DND-41 (cell line): ENCODE measurements at regions not wholly inside any gene's neighbourhood (a gene's known extent, or its start where the extent isn't known, plus 50 kb on each side); places are given as distances from the start of the nearest gene placed in this dataset.

Source experiments
- ATAC-seq: fragments of 200-7000 bp; cut with Tn5 transposase; 3 replicates; pipeline ENCODE4 v1.9.1; 2021; ENCODE audit warnings: low read depth; ENCODE audit not compliant: insufficient read depth
- DNase-seq: peaks from one replicate; pipeline ENCODE4 v3.0.0-alpha.2; 2020
- H2AFZ ChIP-seq: 2 replicates; pipeline ENCODE4 v1.6.0; 2012; ENCODE audit warnings: low read depth, low read length
- H3K27ac ChIP-seq: 2 replicates; pipeline ENCODE4 v1.5.1; 2012; ENCODE audit warnings: low read length, inconsistent platforms
- H3K27me3 ChIP-seq: fragments of 200-600 bp; sonication (generic); 2 replicates; pipeline ENCODE4 v1.6.0; 2012; ENCODE audit warnings: low read length, mild to moderate bottlenecking, inconsistent platforms; ENCODE audit not compliant: insufficient read depth, poor library complexity
- H3K36me3 ChIP-seq: 2 replicates; pipeline ENCODE4 v1.5.1; 2012; ENCODE audit warnings: low read length, inconsistent platforms; ENCODE audit not compliant: insufficient read depth
- H3K4me1 ChIP-seq: 2 replicates; pipeline ENCODE4 v1.5.1; 2012; ENCODE audit warnings: mild to moderate bottlenecking, low read length; ENCODE audit not compliant: insufficient read depth
- H3K4me2 ChIP-seq: 2 replicates; pipeline ENCODE4 v1.6.0; 2012; ENCODE audit warnings: mild to moderate bottlenecking, moderate library complexity, low read length, inconsistent platforms; ENCODE audit not compliant: insufficient read depth
- H3K4me3 ChIP-seq, 2 experiments: fragments of 200-600 bp in 1 of 2; shearing (Covaris generic) in 1 of 2; 2 replicates each; pipeline ENCODE4 v1.5.1; 2012 to 2016; ENCODE audit warnings: inconsistent platforms in 2 of 2, low read length in 2 of 2, mild to moderate bottlenecking in 2 of 2, low read depth in 1 of 2, moderate library complexity in 1 of 2
- H3K79me2 ChIP-seq: 2 replicates; pipeline ENCODE4 v1.6.0; 2012; ENCODE audit warnings: low read length, inconsistent platforms; ENCODE audit not compliant: insufficient read depth
- H3K9ac ChIP-seq: 2 replicates; pipeline ENCODE4 v1.6.0; 2012; ENCODE audit warnings: low read depth, mild to moderate bottlenecking, inconsistent platforms, low read length, moderate library complexity
- H3K9me3 ChIP-seq: 2 replicates; pipeline ENCODE4 v1.5.1; 2012; ENCODE audit warnings: low read length, moderate library complexity, mild to moderate bottlenecking, inconsistent platforms; ENCODE audit not compliant: insufficient read depth, severe bottlenecking
- H4K20me1 ChIP-seq: 2 replicates; pipeline ENCODE4 v1.6.0; 2012; ENCODE audit warnings: low read length; ENCODE audit not compliant: insufficient read depth
- CTCF ChIP-seq: IDR thresholded peaks from 2 replicates; pipeline ENCODE4 v1.5.1; 2012; ENCODE audit warnings: borderline replicate concordance, low read length, moderate library complexity, mild to moderate bottlenecking; ENCODE audit not compliant: poor library complexity, severe bottlenecking; ENCODE audit errors: extremely low read depth
- EZH2 ChIP-seq: IDR thresholded peaks from 3 replicates; pipeline ENCODE4 v1.6.1; 2012; ENCODE audit warnings: borderline replicate concordance, low read depth, mild to moderate bottlenecking, moderate library complexity, low read length, inconsistent platforms; ENCODE audit not compliant: severe bottlenecking

GRCh38 chr2:236968101-236968879 lies 117.4 kb upstream of the COPS8 start:
- Histone ChIP-seq H3K36me3 (no peaks in the 10 kb centered on the region), H3K4me2 (no peak overlapping the region), H3K27me3 (peaks cover 19% of the 10 kb centered on the region), H3K4me1 (peaks cover 13% of the 10 kb centered on the region; the same call in 1 of the 2 replicates), H3K9ac (no peak overlapping the region), H4K20me1 (no peaks in the 10 kb centered on the region), H2AFZ (no peak overlapping the region), H3K79me2 (no peaks in the 10 kb centered on the region), H3K4me3 (no peak overlapping the region), H3K9me3 (no peaks in the 10 kb centered on the region), H3K27ac (no peak overlapping the region)
- TF ChIP-seq CTCF (no peak), EZH2 (no peak)
- DNase-seq (peak; percentile 54), ATAC-seq (peak; percentile 65)

- Histone ChIP-seq H3K4me2 (no peak overlapping the region), H3K36me3 (no peaks in the 10 kb centered on the region), H3K27ac (no peak overlapping the region), H3K4me3 (no peak overlapping the region), H2AFZ (no peak overlapping the region), H3K79me2 (no peaks in the 10 kb centered on the region), H3K9ac (no peak overlapping the region), H3K9me3 (no peaks in the 10 kb centered on the region), H3K4me1 (peaks cover 13% of the 10 kb centered on the region; the same call in 1 of the 2 replicates), H3K27me3 (peaks cover 19% of the 10 kb centered on the region), H4K20me1 (no peaks in the 10 kb centered on the region)
- DNase-seq, result peak; percentile 7
- no peak for TF ChIP-seq CTCF
- TF ChIP-seq EZH2, result no peak
- no peak for ATAC-seq
Observed at GRCh38 chr2:236968880-236969534, 116.7 kb upstream of the COPS8 start.

- H3K4me3 ChIP-seq, result no peak overlapping the region
- no peaks in the 10 kb centered on the region for H3K79me2 ChIP-seq
- H3K27me3 ChIP-seq, result peaks cover 19% of the 10 kb centered on the region
- no peak overlapping the region for H3K9ac ChIP-seq
- H3K4me2 ChIP-seq, result 0 out of 2 replicates have a peak overlapping the region, but pooled peaks have one; percentile 19
- no peaks in the 10 kb centered on the region for H4K20me1 ChIP-seq
- H3K9me3 ChIP-seq, result no peaks in the 10 kb centered on the region
- peak; percentile 55 for DNase-seq
- H3K4me1 ChIP-seq, result peaks cover 13% of the 10 kb centered on the region; the same call in 1 of the 2 replicates
- no peak overlapping the region for H3K27ac ChIP-seq
- H2AFZ ChIP-seq, result no peak overlapping the region
- ATAC-seq, result peak; percentile 80
- TF ChIP-seq CTCF (no peak), EZH2 (no peak)
- no peaks in the 10 kb centered on the region for H3K36me3 ChIP-seq
Observed at GRCh38 chr2:236969767-236970655, 115.7 kb upstream of the COPS8 start.
